CD14-positive monocyte (primary cell): ENCODE measurements at regions not wholly inside any gene's neighbourhood (a gene's known extent, or its start where the extent isn't known, plus 50 kb on each side); places are given as distances from the start of the nearest gene placed in this dataset.

Experiments
- DNase-seq, 3 donors: peaks; one replicate each; pipeline ENCODE4 v3.0.0-alpha.2; 2011 to 2022
- H2AFZ ChIP-seq: 2 replicates; pipeline ENCODE4 v1.6.0; 2012; ENCODE audit warnings: mild to moderate bottlenecking, low read depth, low read length, inconsistent platforms; ENCODE audit not compliant: insufficient read depth, poor library complexity, severe bottlenecking
- H3K27ac ChIP-seq, 2 donors: 1 replicate in 1 of 2; 2 replicates in 1 of 2; pipeline ENCODE4 v1.5.1; 2012 to 2013; ENCODE audit warnings: low read length in 2 of 2, control low read depth in 1 of 2, inconsistent platforms in 1 of 2, low read depth in 1 of 2, mild to moderate bottlenecking in 1 of 2
- H3K27me3 ChIP-seq, 2 donors: one replicate each; pipeline versions ENCODE4 v1.6.0 to v1.6.1; 2011 to 2013; ENCODE audit warnings: low read length in 2 of 2; ENCODE audit not compliant: control insufficient read depth in 2 of 2, insufficient read depth in 2 of 2
- H3K36me3 ChIP-seq, 2 donors: replicated peaks in 1 of 2; 1 replicate in 1 of 2; 2 replicates in 1 of 2; pipeline versions ENCODE4 v1.5.1 to v1.6.1; 2012 to 2013; ENCODE audit warnings: low read length in 2 of 2, control low read depth in 1 of 2, inconsistent platforms in 1 of 2, mild to moderate bottlenecking in 1 of 2; ENCODE audit not compliant: insufficient read depth in 2 of 2, control insufficient read depth in 1 of 2
- H3K4me1 ChIP-seq, 2 donors: 1 replicate in 1 of 2; 2 replicates in 1 of 2; pipeline versions ENCODE4 v1.5.1 to v1.6.1; 2012 to 2013; ENCODE audit warnings: low read length in 2 of 2, control low read depth in 1 of 2, inconsistent platforms in 1 of 2, mild to moderate bottlenecking in 1 of 2, moderate library complexity in 1 of 2; ENCODE audit not compliant: insufficient read depth in 2 of 2, control insufficient read depth in 1 of 2
- H3K4me2 ChIP-seq: replicated peaks from 2 replicates; pipeline ENCODE3; 2012; ENCODE audit warnings: low read length, moderate library complexity, mild to moderate bottlenecking; ENCODE audit not compliant: poor library complexity, severe bottlenecking; ENCODE audit errors: extremely low read depth
- H3K4me3 ChIP-seq, 3 experiments: fragments of 200-600 bp in 1 of 3; sonication (generic) in 1 of 3; replicated peaks in 1 of 3; 1 replicate in 2 of 3; 2 replicates in 1 of 3; pipeline ENCODE4 v1.5.1; 2011 to 2013; ENCODE audit warnings: low read length in 3 of 3, mild to moderate bottlenecking in 3 of 3, control low read depth in 2 of 3, low read depth in 2 of 3, inconsistent platforms in 1 of 3, moderate library complexity in 1 of 3
- H3K79me2 ChIP-seq: 2 replicates; pipeline ENCODE4 v1.6.0; 2012; ENCODE audit warnings: mild to moderate bottlenecking, control low read depth, inconsistent platforms, low read length, moderate library complexity; ENCODE audit not compliant: insufficient read depth
- H3K9ac ChIP-seq: 2 replicates; pipeline ENCODE4 v1.6.0; 2017; ENCODE audit warnings: low read length, mild to moderate bottlenecking; ENCODE audit not compliant: insufficient read depth, poor library complexity, severe bottlenecking
- H3K9me3 ChIP-seq, 2 donors: replicated peaks in 1 of 2; 1 replicate in 1 of 2; 2 replicates in 1 of 2; pipeline versions ENCODE4 v1.5.1 to v1.6.1; 2012 to 2013; ENCODE audit warnings: low read length in 2 of 2, control low read depth in 1 of 2; ENCODE audit not compliant: control insufficient read depth in 1 of 2, insufficient read depth in 1 of 2
- H4K20me1 ChIP-seq: 2 replicates; pipeline ENCODE4 v1.6.0; 2012; ENCODE audit warnings: mild to moderate bottlenecking, low read length, control low read depth, moderate library complexity; ENCODE audit not compliant: insufficient read depth
- H3K27ac Mint-ChIP-seq, 7 donors: one replicate each; pipeline ENCODE4 v1.8.0; 2020; ENCODE audit warnings: mild to moderate bottlenecking in 7 of 7, mixed read lengths in 7 of 7, moderate library complexity in 6 of 7, inconsistent platforms in 2 of 7
- H3K27me3 Mint-ChIP-seq, 3 donors: one replicate each; pipeline ENCODE4 v1.8.0; 2021 to 2022; ENCODE audit warnings: low read depth in 3 of 3, mild to moderate bottlenecking in 3 of 3, mixed read lengths in 3 of 3, moderate library complexity in 3 of 3, inconsistent platforms in 1 of 3
- H3K36me3 Mint-ChIP-seq, 2 donors: one replicate each; pipeline ENCODE4 v1.8.0; 2020; ENCODE audit warnings: mixed read lengths in 2 of 2, inconsistent platforms in 1 of 2, mild to moderate bottlenecking in 1 of 2
- H3K4me1 Mint-ChIP-seq: one replicate; pipeline ENCODE4 v1.8.0; 2020; ENCODE audit warnings: mild to moderate bottlenecking, mixed read lengths
- H3K4me3 Mint-ChIP-seq, 2 donors: one replicate each; pipeline ENCODE4 v1.8.0; 2020; ENCODE audit warnings: mild to moderate bottlenecking in 2 of 2, mixed read lengths in 2 of 2, moderate library complexity in 1 of 2
- H3K9me3 Mint-ChIP-seq, 7 donors: one replicate each; pipeline ENCODE4 v1.8.0; 2020 to 2022; ENCODE audit warnings: mixed read lengths in 7 of 7, mild to moderate bottlenecking in 6 of 7, moderate library complexity in 6 of 7, inconsistent platforms in 2 of 7
- WGBS: methylation state at CpG from one replicate; pipeline ENCODE4 v1.1.5; 2013; ENCODE audit warnings: missing lambda C conversion rate; ENCODE audit not compliant: insufficient coverage; 5-methylcytosine and 5-hydroxymethylcytosine counted together
- intact Hi-C, 2 donors: fragments of 100-400 bp; cut with micrococcal nuclease; formaldehyde crosslinking; loops; one replicate each; pipeline versions ENCODE4 v1.15.0 to v1.15.1; 2023
- TF ChIP-seq, protein P1 (sequence below): fragments of 200-600 bp; IDR thresholded peaks from one replicate; pipeline ENCODE4 v1.8.0; 2022; ENCODE audit warnings: antibody characterized with exemption, mild to moderate bottlenecking

- no peaks in the 10 kb centered on the region for H3K4me1 ChIP-seq
- no peaks in the 10 kb centered on the region for H3K9me3 ChIP-seq
- H2AFZ ChIP-seq = no peak overlapping the region
- Mint-ChIP-seq H3K4me1 (no peaks in the 10 kb centered on the region), H3K27me3 (no peaks in the 10 kb centered on the region), H3K27ac (no peak overlapping the region), H3K9me3 (peaks cover 7 to 25% (median 23%) of the 10 kb centered on the region in 7 donors), H3K36me3 (no peaks in the 10 kb centered on the region), H3K4me3 (no peak overlapping the region)
- TF ChIP-seq, protein P1, sequence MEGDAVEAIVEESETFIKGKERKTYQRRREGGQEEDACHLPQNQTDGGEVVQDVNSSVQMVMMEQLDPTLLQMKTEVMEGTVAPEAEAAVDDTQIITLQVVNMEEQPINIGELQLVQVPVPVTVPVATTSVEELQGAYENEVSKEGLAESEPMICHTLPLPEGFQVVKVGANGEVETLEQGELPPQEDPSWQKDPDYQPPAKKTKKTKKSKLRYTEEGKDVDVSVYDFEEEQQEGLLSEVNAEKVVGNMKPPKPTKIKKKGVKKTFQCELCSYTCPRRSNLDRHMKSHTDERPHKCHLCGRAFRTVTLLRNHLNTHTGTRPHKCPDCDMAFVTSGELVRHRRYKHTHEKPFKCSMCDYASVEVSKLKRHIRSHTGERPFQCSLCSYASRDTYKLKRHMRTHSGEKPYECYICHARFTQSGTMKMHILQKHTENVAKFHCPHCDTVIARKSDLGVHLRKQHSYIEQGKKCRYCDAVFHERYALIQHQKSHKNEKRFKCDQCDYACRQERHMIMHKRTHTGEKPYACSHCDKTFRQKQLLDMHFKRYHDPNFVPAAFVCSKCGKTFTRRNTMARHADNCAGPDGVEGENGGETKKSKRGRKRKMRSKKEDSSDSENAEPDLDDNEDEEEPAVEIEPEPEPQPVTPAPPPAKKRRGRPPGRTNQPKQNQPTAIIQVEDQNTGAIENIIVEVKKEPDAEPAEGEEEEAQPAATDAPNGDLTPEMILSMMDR = no peak
- no peaks in the 10 kb centered on the region for H3K36me3 ChIP-seq
- H3K9ac ChIP-seq = no peak overlapping the region
- no CpG with 5 or more reads among the region's 2 CpGs for WGBS
- H3K4me3 ChIP-seq = no peak overlapping the region
- no peaks in the 10 kb centered on the region for H3K27me3 ChIP-seq
- DNase-seq = no peak
- intact Hi-C loops = no loop called here
- no peak overlapping the region for H3K4me2 ChIP-seq
- H3K27ac ChIP-seq = no peak overlapping the region
- no peaks in the 10 kb centered on the region for H3K79me2 ChIP-seq
- H4K20me1 ChIP-seq = no peaks in the 10 kb centered on the region
Measured at GRCh38 chr18:64679121-64679520, 530.2 kb upstream of the LINC00305 start.

GRCh38 chr18:64678048-64678447 lies 529.2 kb upstream of the LINC00305 start:
- no peaks in the 10 kb centered on the region for H3K79me2 ChIP-seq
- 80% methylated on average over 1 of the region's 2 CpGs for WGBS
- H3K4me3 ChIP-seq = no peak overlapping the region
- H3K9me3 ChIP-seq = no peaks in the 10 kb centered on the region
- no peak overlapping the region for H3K27ac ChIP-seq
- no peak overlapping the region for H3K9ac ChIP-seq
- no peak overlapping the region for H3K4me2 ChIP-seq
- intact Hi-C loops = no loop called here
- no peaks in the 10 kb centered on the region for H3K4me1 ChIP-seq
- H3K36me3 ChIP-seq = no peaks in the 10 kb centered on the region
- no peaks in the 10 kb centered on the region for H3K4me1 Mint-ChIP-seq
- H4K20me1 ChIP-seq = no peaks in the 10 kb centered on the region
- no peak overlapping the region for H3K27ac Mint-ChIP-seq
- H2AFZ ChIP-seq = no peak overlapping the region
- H3K27me3 ChIP-seq = no peaks in the 10 kb centered on the region
- no peak for DNase-seq
- peaks cover 8 to 16% (median 15%) of the 10 kb centered on the region in 7 donors for H3K9me3 Mint-ChIP-seq
- H3K27me3 Mint-ChIP-seq = no peaks in the 10 kb centered on the region
- TF ChIP-seq, protein P1 = no peak
- no peaks in the 10 kb centered on the region for H3K36me3 Mint-ChIP-seq
- H3K4me3 Mint-ChIP-seq = no peak overlapping the region
